Body of pancreas (tissue), 4 donors: ENCODE measurements at regions not wholly inside any gene's neighbourhood (a gene's known extent, or its start where the extent isn't known, plus 50 kb on each side); places are given as distances from the start of the nearest gene placed in this dataset.

Source experiments
- POLR2A ChIP-seq, 3 donors: fragments of 450-650 bp; IDR thresholded peaks; one replicate each; pipeline ENCODE4 v1.6.1; 2016; ENCODE audit warnings: antibody characterized with exemption in 3 of 3, mild to moderate bottlenecking in 2 of 3
- TF ChIP-seq, protein P1 (sequence below), 7 experiments: fragments of 450-650 bp in 4 of 7; fragments of 200-600 bp in 3 of 7; sonication (generic) in 3 of 7; IDR thresholded peaks; one replicate each; pipeline ENCODE4 v1.5.1; 2016 to 2019; ENCODE audit warnings: antibody characterized with exemption in 7 of 7

GRCh38 chr6:113449051-113449450 is 408.1 kb upstream of the MARCKS start:
- TF ChIP-seq, protein P1, sequence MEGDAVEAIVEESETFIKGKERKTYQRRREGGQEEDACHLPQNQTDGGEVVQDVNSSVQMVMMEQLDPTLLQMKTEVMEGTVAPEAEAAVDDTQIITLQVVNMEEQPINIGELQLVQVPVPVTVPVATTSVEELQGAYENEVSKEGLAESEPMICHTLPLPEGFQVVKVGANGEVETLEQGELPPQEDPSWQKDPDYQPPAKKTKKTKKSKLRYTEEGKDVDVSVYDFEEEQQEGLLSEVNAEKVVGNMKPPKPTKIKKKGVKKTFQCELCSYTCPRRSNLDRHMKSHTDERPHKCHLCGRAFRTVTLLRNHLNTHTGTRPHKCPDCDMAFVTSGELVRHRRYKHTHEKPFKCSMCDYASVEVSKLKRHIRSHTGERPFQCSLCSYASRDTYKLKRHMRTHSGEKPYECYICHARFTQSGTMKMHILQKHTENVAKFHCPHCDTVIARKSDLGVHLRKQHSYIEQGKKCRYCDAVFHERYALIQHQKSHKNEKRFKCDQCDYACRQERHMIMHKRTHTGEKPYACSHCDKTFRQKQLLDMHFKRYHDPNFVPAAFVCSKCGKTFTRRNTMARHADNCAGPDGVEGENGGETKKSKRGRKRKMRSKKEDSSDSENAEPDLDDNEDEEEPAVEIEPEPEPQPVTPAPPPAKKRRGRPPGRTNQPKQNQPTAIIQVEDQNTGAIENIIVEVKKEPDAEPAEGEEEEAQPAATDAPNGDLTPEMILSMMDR (IDR thresholded peaks at IDR 0.05) = no peak
- no peak for TF ChIP-seq POLR2A (IDR thresholded peaks at IDR 0.05)
